Thyroid gland (tissue), 4 donors: ENCODE measurements at regions not wholly inside any gene's neighbourhood (a gene's known extent, or its start where the extent isn't known, plus 50 kb on each side); places are given as distances from the start of the nearest gene placed in this dataset.

ENCODE experiments used
- DNase-seq, 2 donors: peaks; one replicate each; pipeline ENCODE4 v3.0.0-alpha.2; 2019
- H3K27ac ChIP-seq, 3 donors: fragments of 200-600 bp; sonication (generic); 1 replicate in 2 of 3; 2 replicates in 1 of 3; pipeline ENCODE4 v1.5.1; 2016 to 2019; ENCODE audit warnings: mild to moderate bottlenecking in 1 of 3, moderate library complexity in 1 of 3
- H3K27me3 ChIP-seq: fragments of 200-600 bp; sonication (generic); one replicate; pipeline ENCODE4 v1.5.1; 2019
- H3K36me3 ChIP-seq, 2 donors: fragments of 200-600 bp; sonication (generic); one replicate each; pipeline ENCODE4 v1.5.1; 2016 to 2019
- H3K4me1 ChIP-seq, 2 donors: fragments of 200-600 bp; sonication (generic); one replicate each; pipeline ENCODE4 v1.5.1; 2017 to 2019
- H3K4me3 ChIP-seq, 3 donors: fragments of 200-600 bp; sonication (generic); replicated peaks in 1 of 3; 1 replicate in 2 of 3; 2 replicates in 1 of 3; pipeline ENCODE4 v1.5.1; 2016; ENCODE audit warnings: mild to moderate bottlenecking in 1 of 3
- H3K9me3 ChIP-seq: fragments of 200-600 bp; sonication (generic); one replicate; pipeline ENCODE4 v1.5.1; 2017
- CTCF ChIP-seq, 6 experiments: fragments of 200-600 bp in 3 of 6; fragments of 450-650 bp in 3 of 6; sonication (generic) in 3 of 6; IDR thresholded peaks; one replicate each; pipeline ENCODE4 v1.5.1; 2016 to 2019; ENCODE audit warnings: antibody characterized with exemption in 6 of 6, mild to moderate bottlenecking in 2 of 6, inconsistent platforms in 1 of 6, moderate library complexity in 1 of 6
- POLR2A ChIP-seq, 2 donors: fragments of 450-650 bp; IDR thresholded peaks; one replicate each; pipeline ENCODE4 v1.6.1; 2017; ENCODE audit warnings: antibody characterized with exemption in 2 of 2, mild to moderate bottlenecking in 2 of 2, moderate library complexity in 1 of 2
- WGBS, 2 donors: methylation state at CpG; one replicate each; pipeline ENCODE4 v1.1.5; 2017; 5-methylcytosine and 5-hydroxymethylcytosine counted together
- intact Hi-C: fragments of 100-400 bp; cut with DNase I; formaldehyde crosslinking; loops from one replicate; pipeline ENCODE4 v1.15.1; 2023

GRCh38 chr4:166625018-166625637 is 609.2 kb downstream of the SPOCK3 start:
- Histone ChIP-seq H3K27ac (no peak overlapping the region), H3K9me3 (no peaks in the 10 kb centered on the region), H3K27me3 (no peaks in the 10 kb centered on the region), H3K4me3 (no peak overlapping the region), H3K36me3 (no peaks in the 10 kb centered on the region), H3K4me1 (no peaks in the 10 kb centered on the region)
- TF ChIP-seq POLR2A (IDR thresholded peaks at IDR 0.05), result no peak
- TF ChIP-seq CTCF (IDR thresholded peaks at IDR 0.05), result no peak
- 69 to 75% methylated on average over 1 of the region's 1 CpG for WGBS, 2 donors
- intact Hi-C loops, result no loop called here
- DNase-seq, result no peak

GRCh38 chr4:166628454-166628853 is 605.8 kb downstream of the SPOCK3 start:
- WGBS, 2 donors, result 77 to 79% methylated on average over 2 of the region's 2 CpGs
- Histone ChIP-seq H3K9me3 (no peaks in the 10 kb centered on the region), H3K36me3 (no peaks in the 10 kb centered on the region), H3K27me3 (no peaks in the 10 kb centered on the region), H3K27ac (no peak overlapping the region), H3K4me3 (no peak overlapping the region), H3K4me1 (no peaks in the 10 kb centered on the region)
- TF ChIP-seq CTCF (IDR thresholded peaks at IDR 0.05), result no peak
- no peak for TF ChIP-seq POLR2A (IDR thresholded peaks at IDR 0.05)
- intact Hi-C loops, result no loop called here
- DNase-seq, result no peak

- WGBS, 2 donors, result 90 to 93% methylated on average over 2 of the region's 2 CpGs
- no peaks in the 10 kb centered on the region for H3K4me1 ChIP-seq
- no peak for DNase-seq
- intact Hi-C loops, result no loop called here
- H3K9me3 ChIP-seq, result no peaks in the 10 kb centered on the region
- TF ChIP-seq POLR2A (IDR thresholded peaks at IDR 0.05), result no peak
- TF ChIP-seq CTCF (IDR thresholded peaks at IDR 0.05), result no peak
- H3K27ac ChIP-seq, result no peak overlapping the region
- H3K36me3 ChIP-seq, result no peaks in the 10 kb centered on the region
- no peak overlapping the region for H3K4me3 ChIP-seq
- no peaks in the 10 kb centered on the region for H3K27me3 ChIP-seq
Measured at GRCh38 chr4:166635367-166635766, 598.9 kb downstream of the SPOCK3 start.

- no peaks in the 10 kb centered on the region for H3K4me1 ChIP-seq
- no peak overlapping the region for H3K27ac ChIP-seq
- H3K4me3 ChIP-seq, result no peak overlapping the region
- intact Hi-C loops, result no loop called here
- WGBS, 2 donors, result 78 to 85% methylated on average over 2 of the region's 2 CpGs
- TF ChIP-seq CTCF (IDR thresholded peaks at IDR 0.05) (no peak), POLR2A (IDR thresholded peaks at IDR 0.05) (no peak)
- no peaks in the 10 kb centered on the region for H3K27me3 ChIP-seq
- DNase-seq, result no peak
- no peaks in the 10 kb centered on the region for H3K36me3 ChIP-seq
- no peaks in the 10 kb centered on the region for H3K9me3 ChIP-seq
Measured at GRCh38 chr4:166637816-166638215, 596.5 kb downstream of the SPOCK3 start.

- Histone ChIP-seq H3K27ac (no peak overlapping the region), H3K36me3 (no peaks in the 10 kb centered on the region), H3K4me1 (no peaks in the 10 kb centered on the region), H3K9me3 (no peaks in the 10 kb centered on the region), H3K4me3 (no peak overlapping the region), H3K27me3 (no peaks in the 10 kb centered on the region)
- no peak for DNase-seq
- intact Hi-C loops, result no loop called here
- WGBS, 2 donors, result 57 to 64% methylated on average over 1 of the region's 1 CpG
- TF ChIP-seq CTCF (IDR thresholded peaks at IDR 0.05) (no peak), POLR2A (IDR thresholded peaks at IDR 0.05) (no peak)
Measured at GRCh38 chr4:166655231-166655630, 579.1 kb downstream of the SPOCK3 start.
